Keratinocyte (primary cell): ENCODE measurements at regions not wholly inside any gene's neighbourhood (a gene's known extent, or its start where the extent isn't known, plus 50 kb on each side); places are given as distances from the start of the nearest gene placed in this dataset.

Experiments used
- DNase-seq: peaks from one replicate; pipeline ENCODE4 v3.0.0-alpha.2; 2011; ENCODE audit warnings: low read depth, missing footprints, low spot score
- FAIRE-seq: peaks from 2 replicates; lab custom pipeline; 2011; peaks lifted over from hg19 to GRCh38; lab: Jason Lieb, UNC
- H2AFZ ChIP-seq: 2 replicates; pipeline ENCODE4 v1.6.0; 2012; ENCODE audit warnings: low read length, control low read depth, inconsistent platforms; ENCODE audit not compliant: control insufficient read depth
- H3K27ac ChIP-seq: 2 replicates; pipeline ENCODE4 v1.5.1; 2011; ENCODE audit warnings: low read length; ENCODE audit not compliant: control insufficient read depth, insufficient read depth
- H3K27me3 ChIP-seq: 3 replicates; pipeline ENCODE4 v1.6.0; 2011; ENCODE audit warnings: low read length; ENCODE audit not compliant: control insufficient read depth, insufficient read depth; ENCODE audit errors: extremely low read depth
- H3K36me3 ChIP-seq, 2 experiments: 2 replicates in 1 of 2; 3 replicates in 1 of 2; pipeline ENCODE4 v1.5.1; 2011; ENCODE audit warnings: low read length in 2 of 2, mild to moderate bottlenecking in 1 of 2; ENCODE audit not compliant: control insufficient read depth in 2 of 2, insufficient read depth in 2 of 2; ENCODE audit errors: extremely low read depth in 1 of 2
- H3K4me1 ChIP-seq: 3 replicates; pipeline ENCODE4 v1.5.1; 2011; ENCODE audit warnings: low read length; ENCODE audit not compliant: control insufficient read depth, insufficient read depth; ENCODE audit errors: extremely low read depth
- H3K4me2 ChIP-seq: 3 replicates; pipeline ENCODE4 v1.6.0; 2011; ENCODE audit warnings: low read depth, low read length; ENCODE audit not compliant: control insufficient read depth, insufficient read depth; ENCODE audit errors: extremely low read depth
- H3K4me3 ChIP-seq, 3 experiments: fragments of 200-600 bp in 1 of 3; sonication (generic) in 1 of 3; 2 replicates in 2 of 3; 3 replicates in 1 of 3; pipeline ENCODE4 v1.5.1; 2011 to 2016; ENCODE audit warnings: low read length in 3 of 3, mild to moderate bottlenecking in 3 of 3, control low read depth in 2 of 3, inconsistent platforms in 1 of 3, low read depth in 1 of 3, mixed read lengths in 1 of 3, mixed run types in 1 of 3, moderate library complexity in 1 of 3; ENCODE audit not compliant: control insufficient read depth in 2 of 3, insufficient read depth in 2 of 3; ENCODE audit errors: extremely low read depth in 1 of 3
- H3K79me2 ChIP-seq: 2 replicates; pipeline ENCODE4 v1.6.0; 2012; ENCODE audit warnings: low read length; ENCODE audit not compliant: control insufficient read depth, insufficient read depth
- H3K9ac ChIP-seq: 3 replicates; pipeline ENCODE4 v1.6.0; 2011; ENCODE audit warnings: low read length; ENCODE audit not compliant: control insufficient read depth, insufficient read depth; ENCODE audit errors: extremely low read depth
- H3K9me1 ChIP-seq: 3 replicates; pipeline ENCODE4 v1.6.0; 2011; ENCODE audit warnings: low read length; ENCODE audit not compliant: control insufficient read depth, insufficient read depth; ENCODE audit errors: extremely low read depth
- H3K9me3 ChIP-seq: 2 replicates; pipeline ENCODE4 v1.5.1; 2012; ENCODE audit warnings: low read depth, low read length; ENCODE audit not compliant: control insufficient read depth
- H4K20me1 ChIP-seq: 3 replicates; pipeline ENCODE4 v1.6.0; 2011; ENCODE audit warnings: low read length; ENCODE audit not compliant: control insufficient read depth, insufficient read depth; ENCODE audit errors: extremely low read depth
- EZH2 ChIP-seq: IDR thresholded peaks from one replicate; pipeline ENCODE4 v1.6.1; 2012; ENCODE audit warnings: inconsistent platforms, mild to moderate bottlenecking, low read length, moderate library complexity
- dilution Hi-C: fragments of 300-500 bp; cut with MboI; formaldehyde crosslinking; loops from one replicate; pipeline ENCODE4 v1.7.0; 2020; ENCODE audit warnings: low sequenced_read_pairs; ENCODE audit not compliant: extremely low pct_ligation_motif_present
- TF ChIP-seq, protein P1 (sequence below), 3 experiments: IDR thresholded peaks in 1 of 3; conservative IDR thresholded peaks in 1 of 3; optimal IDR thresholded peaks in 1 of 3; 2 replicates in 2 of 3; 3 replicates in 1 of 3; pipeline versions ENCODE3 to v1.5.1; 2011; ENCODE audit warnings: low read length in 3 of 3, mild to moderate bottlenecking in 3 of 3, moderate library complexity in 2 of 3, control low read depth in 1 of 3, inconsistent platforms in 1 of 3; ENCODE audit not compliant: insufficient read depth in 2 of 3; ENCODE audit errors: extremely low read depth in 1 of 3

DNA sequence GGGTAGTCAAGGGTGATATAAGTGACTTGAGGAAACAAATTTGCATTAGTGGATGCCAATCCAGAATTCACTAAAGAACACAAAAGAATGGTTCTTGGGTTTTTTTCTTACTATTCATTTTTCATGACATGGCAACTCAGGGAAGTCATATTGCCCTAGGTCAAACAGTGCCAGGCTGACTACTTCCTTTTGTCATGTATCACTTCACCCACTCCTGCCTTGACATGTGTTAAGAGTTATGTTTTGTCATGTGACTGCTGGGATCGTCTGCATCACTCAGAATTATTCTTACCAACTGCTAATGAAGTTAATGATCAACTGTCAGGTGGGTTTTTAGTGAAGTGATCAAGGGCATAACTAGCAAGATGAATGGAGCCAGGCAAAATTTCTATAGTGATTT is 74.2 kb downstream of the PRORP start:
- Histone ChIP-seq H3K9ac (peak overlapping the region; percentile 55), H3K79me2 (no peaks in the 10 kb centered on the region), H4K20me1 (no peaks in the 10 kb centered on the region), H3K4me1 (peaks cover 24% of the 10 kb centered on the region), H3K27me3 (no peaks in the 10 kb centered on the region), H3K27ac (peak overlapping the region; percentile 92), H3K4me3 (peak overlapping the region in 2 of 3 experiments; percentile 2 to 15), H3K4me2 (peak overlapping the region; percentile 68), H3K36me3 (no peaks in the 10 kb centered on the region), H3K9me3 (no peaks in the 10 kb centered on the region), H2AFZ (no peak overlapping the region), H3K9me1 (no peaks in the 10 kb centered on the region)
- FAIRE-seq = peak; percentile 92
- dilution Hi-C loops = no loop called here
- peak; percentile 63 for DNase-seq
- TF ChIP-seq, protein P1, sequence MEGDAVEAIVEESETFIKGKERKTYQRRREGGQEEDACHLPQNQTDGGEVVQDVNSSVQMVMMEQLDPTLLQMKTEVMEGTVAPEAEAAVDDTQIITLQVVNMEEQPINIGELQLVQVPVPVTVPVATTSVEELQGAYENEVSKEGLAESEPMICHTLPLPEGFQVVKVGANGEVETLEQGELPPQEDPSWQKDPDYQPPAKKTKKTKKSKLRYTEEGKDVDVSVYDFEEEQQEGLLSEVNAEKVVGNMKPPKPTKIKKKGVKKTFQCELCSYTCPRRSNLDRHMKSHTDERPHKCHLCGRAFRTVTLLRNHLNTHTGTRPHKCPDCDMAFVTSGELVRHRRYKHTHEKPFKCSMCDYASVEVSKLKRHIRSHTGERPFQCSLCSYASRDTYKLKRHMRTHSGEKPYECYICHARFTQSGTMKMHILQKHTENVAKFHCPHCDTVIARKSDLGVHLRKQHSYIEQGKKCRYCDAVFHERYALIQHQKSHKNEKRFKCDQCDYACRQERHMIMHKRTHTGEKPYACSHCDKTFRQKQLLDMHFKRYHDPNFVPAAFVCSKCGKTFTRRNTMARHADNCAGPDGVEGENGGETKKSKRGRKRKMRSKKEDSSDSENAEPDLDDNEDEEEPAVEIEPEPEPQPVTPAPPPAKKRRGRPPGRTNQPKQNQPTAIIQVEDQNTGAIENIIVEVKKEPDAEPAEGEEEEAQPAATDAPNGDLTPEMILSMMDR (optimal IDR thresholded peaks at IDR 0.05 in 1 of 3, IDR thresholded peaks at IDR 0.05 in 1 of 3, conservative IDR thresholded peaks at IDR 0.05 in 1 of 3; ENCODE audit: extremely low read depth in 1 of 3, insufficient read depth in 2 of 3, low read length in 3 of 3) = no peak
- TF ChIP-seq EZH2 = no peak

GRCh38 chr14:35197015-35197414 is 74.7 kb downstream of the PRORP start:
- H3K27ac ChIP-seq = peak overlapping the region; percentile 92
- H3K4me3 ChIP-seq = peak overlapping the region in 2 of 3 experiments; percentile 2 to 15
- H3K9me1 ChIP-seq = no peaks in the 10 kb centered on the region

More at GRCh38 chr14:35197015-35197414, 74.7 kb downstream of the PRORP start:
- Histone ChIP-seq H2AFZ (no peak overlapping the region), H4K20me1 (no peaks in the 10 kb centered on the region), H3K9ac (peak overlapping the region; percentile 55), H3K9me3 (no peaks in the 10 kb centered on the region), H3K79me2 (no peaks in the 10 kb centered on the region), H3K4me1 (peaks cover 24% of the 10 kb centered on the region), H3K27me3 (no peaks in the 10 kb centered on the region), H3K36me3 (no peaks in the 10 kb centered on the region), H3K4me2 (peak overlapping the region; percentile 68)
- TF ChIP-seq EZH2 = no peak
- TF ChIP-seq, protein P1 (optimal IDR thresholded peaks at IDR 0.05 in 1 of 3, IDR thresholded peaks at IDR 0.05 in 1 of 3, conservative IDR thresholded peaks at IDR 0.05 in 1 of 3; ENCODE audit: extremely low read depth in 1 of 3, insufficient read depth in 2 of 3, low read length in 3 of 3) = no peak
- FAIRE-seq (no peak), DNase-seq (no peak)
- dilution Hi-C loops = no loop called here
